ENCODE measurements at regions not wholly inside any gene's neighbourhood (a gene's known extent, or its start where the extent isn't known, plus 50 kb on each side); places are given as distances from the start of the nearest gene placed in this dataset.
A peak's percentile ranks its signal among the peaks of the same experiment; 100 is the strongest.
"Not testable (repeated sequence)": the region's sequence is repeated elsewhere in the genome, so short reads cannot be mapped to it uniquely, and the experiment has no call there.

GRCh38 chr4:11811521-11811920 lies 382.8 kb upstream of the HS3ST1 start:
- DNase-seq, result not testable (repeated sequence)

- peak; percentile 51 for DNase-seq
These were observed 377.1 kb upstream of the HS3ST1 start for GRCh38 chr4:11805842-11806241.

GRCh38 chr4:11801466-11802446 lies 373.1 kb upstream of the HS3ST1 start:
- DNase-seq, result no peak

GRCh38 chr4:11799196-11799595 lies 370.5 kb upstream of the HS3ST1 start:
- no peak for DNase-seq

- peak; percentile 82 for DNase-seq
These were observed 363.1 kb upstream of the HS3ST1 start for GRCh38 chr4:11791797-11792196.

- DNase-seq, result no peak
These were observed 361.5 kb upstream of the HS3ST1 start for GRCh38 chr4:11790230-11790629.

- DNase-seq, result no peak
These were observed 354.9 kb upstream of the HS3ST1 start for GRCh38 chr4:11783588-11783987.

GRCh38 chr4:11782859-11783258 lies 354.2 kb upstream of the HS3ST1 start:
- no peak for DNase-seq

GRCh38 chr4:11777447-11777846 lies 348.8 kb upstream of the HS3ST1 start:
- no peak for DNase-seq

GRCh38 chr4:11774346-11774745 lies 345.7 kb upstream of the HS3ST1 start:
- DNase-seq, result no peak

- no peak for DNase-seq
These were observed 345.1 kb upstream of the HS3ST1 start for GRCh38 chr4:11773798-11774197.

GRCh38 chr4:11769434-11769833 lies 340.7 kb upstream of the HS3ST1 start:
- DNase-seq, result no peak

GRCh38 chr4:11768251-11768972 lies 339.7 kb upstream of the HS3ST1 start:
- no peak for DNase-seq

- DNase-seq, result peak; percentile 15
These were observed 337.3 kb upstream of the HS3ST1 start for GRCh38 chr4:11765849-11766453.

GRCh38 chr4:11748164-11748872 lies 319.6 kb upstream of the HS3ST1 start:
- DNase-seq, result no peak

GRCh38 chr4:11746734-11747133 lies 318.0 kb upstream of the HS3ST1 start:
- DNase-seq, result no peak

GRCh38 chr4:11743976-11744375 lies 315.3 kb upstream of the HS3ST1 start:
- DNase-seq, result no peak

- DNase-seq, result no peak
These were observed 314.5 kb upstream of the HS3ST1 start for GRCh38 chr4:11743236-11743635.

GRCh38 chr4:11741190-11741652 lies 312.5 kb upstream of the HS3ST1 start:
- DNase-seq, result no peak

GRCh38 chr4:11739992-11740391 lies 311.3 kb upstream of the HS3ST1 start:
- no peak for DNase-seq

GRCh38 chr4:11736978-11737377 lies 308.3 kb upstream of the HS3ST1 start:
- no peak for DNase-seq

GRCh38 chr4:11735651-11736050 lies 307.0 kb upstream of the HS3ST1 start:
- DNase-seq, result no peak

GRCh38 chr4:11732155-11732554 lies 303.5 kb upstream of the HS3ST1 start:
- no peak for DNase-seq
